ENCODE measurements at regions not wholly inside any gene's neighbourhood (a gene's known extent, or its start where the extent isn't known, plus 50 kb on each side); places are given as distances from the start of the nearest gene placed in this dataset.
A peak's percentile ranks its signal among the peaks of the same experiment; 100 is the strongest.

DNA sequence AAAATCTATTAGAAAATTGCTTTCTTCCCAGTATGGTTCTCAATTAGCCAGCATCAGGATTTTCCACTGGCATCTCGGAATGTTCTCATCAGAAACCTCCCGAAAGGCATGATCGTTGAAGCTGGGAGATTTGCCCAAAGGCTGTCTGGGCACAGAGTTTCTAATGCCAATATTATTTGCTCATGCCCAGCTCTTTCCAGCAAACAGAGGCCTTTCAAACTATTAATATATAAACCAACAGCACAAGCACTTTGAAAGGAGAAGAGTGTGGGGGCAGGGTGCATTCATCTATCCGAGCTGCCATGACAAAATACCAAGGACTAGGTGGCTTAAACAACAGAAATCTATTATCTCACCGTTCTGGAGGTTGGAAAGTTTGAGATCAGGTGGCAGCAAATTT lies 88.3 kb upstream of the MSX1 start:
- no peak for DNase-seq

DNA sequence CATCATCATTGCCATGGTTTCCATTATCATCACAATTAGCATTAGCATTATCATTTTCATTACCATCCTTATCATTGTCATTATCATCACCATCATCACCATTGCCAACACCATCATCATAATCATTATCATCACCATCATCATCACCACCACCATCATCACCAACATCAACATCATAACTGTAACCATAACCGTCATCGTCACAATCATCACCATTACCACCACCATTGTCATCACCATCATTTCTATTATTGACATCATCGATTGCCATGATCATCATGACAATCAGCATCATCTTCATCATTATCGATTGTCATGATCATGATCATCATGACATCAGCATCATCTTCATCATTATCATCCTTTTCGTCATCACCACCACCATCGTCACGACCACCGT lies 88.9 kb upstream of the MSX1 start:
- no peak for DNase-seq

DNA sequence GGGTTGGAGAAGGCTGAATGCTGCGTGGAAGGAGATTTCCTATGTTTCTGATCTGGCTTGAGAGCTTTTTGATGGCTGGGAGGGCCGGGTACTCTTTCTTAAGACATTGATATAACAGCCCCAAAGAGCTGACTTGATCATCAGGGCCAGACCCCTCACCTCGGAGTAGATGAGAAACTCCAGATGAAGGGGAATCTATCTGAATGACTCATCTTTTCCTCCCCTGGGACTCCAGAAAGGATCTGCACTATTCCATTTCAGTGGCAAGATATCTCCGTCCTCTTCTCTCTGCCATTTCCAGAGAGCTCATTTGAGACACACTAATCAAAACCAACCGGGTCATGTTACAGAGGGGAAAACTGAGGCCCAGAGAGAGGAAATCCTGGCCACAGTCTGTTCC lies 92.9 kb upstream of the MSX1 start:
- no peak for DNase-seq

DNA sequence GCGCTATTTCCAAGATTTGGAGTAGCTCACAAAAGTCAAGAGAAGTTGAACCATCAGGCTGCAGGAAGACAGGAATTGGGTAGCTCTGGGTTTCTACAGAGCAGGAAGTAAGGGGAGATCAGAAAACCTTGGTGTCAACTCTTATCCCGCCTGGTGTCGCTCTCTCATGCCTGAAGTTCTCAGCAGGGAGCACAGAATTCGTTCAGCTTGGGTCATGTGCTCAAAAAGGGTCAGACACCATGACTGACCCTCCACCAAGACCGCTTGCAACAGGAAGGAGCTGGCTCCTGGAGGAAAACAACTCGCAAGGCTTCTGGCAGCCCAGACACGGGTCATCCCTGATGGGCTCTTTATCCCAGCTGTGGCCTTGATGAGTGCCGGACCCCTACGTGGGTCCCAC lies 93.7 kb upstream of the MSX1 start:
- no peak for DNase-seq

DNA sequence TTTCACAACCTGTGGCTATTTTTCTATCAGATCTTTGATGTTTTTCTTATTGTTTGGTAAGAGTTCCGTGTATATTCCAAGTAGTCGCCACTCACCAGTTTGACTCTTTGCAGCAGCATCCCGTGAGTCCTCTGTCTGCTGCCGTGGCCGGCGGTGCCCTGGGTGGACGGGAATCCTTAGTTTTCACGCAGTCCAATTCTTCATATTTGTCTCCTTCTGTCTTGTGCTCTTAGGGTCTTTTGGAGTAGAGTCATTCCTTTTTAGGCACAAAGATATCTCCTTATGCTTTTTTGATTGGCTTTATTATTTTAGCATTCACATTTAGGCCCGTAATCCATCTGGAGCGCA lies 94.9 kb upstream of the MSX1 start:
- DNase-seq, result no peak

DNA sequence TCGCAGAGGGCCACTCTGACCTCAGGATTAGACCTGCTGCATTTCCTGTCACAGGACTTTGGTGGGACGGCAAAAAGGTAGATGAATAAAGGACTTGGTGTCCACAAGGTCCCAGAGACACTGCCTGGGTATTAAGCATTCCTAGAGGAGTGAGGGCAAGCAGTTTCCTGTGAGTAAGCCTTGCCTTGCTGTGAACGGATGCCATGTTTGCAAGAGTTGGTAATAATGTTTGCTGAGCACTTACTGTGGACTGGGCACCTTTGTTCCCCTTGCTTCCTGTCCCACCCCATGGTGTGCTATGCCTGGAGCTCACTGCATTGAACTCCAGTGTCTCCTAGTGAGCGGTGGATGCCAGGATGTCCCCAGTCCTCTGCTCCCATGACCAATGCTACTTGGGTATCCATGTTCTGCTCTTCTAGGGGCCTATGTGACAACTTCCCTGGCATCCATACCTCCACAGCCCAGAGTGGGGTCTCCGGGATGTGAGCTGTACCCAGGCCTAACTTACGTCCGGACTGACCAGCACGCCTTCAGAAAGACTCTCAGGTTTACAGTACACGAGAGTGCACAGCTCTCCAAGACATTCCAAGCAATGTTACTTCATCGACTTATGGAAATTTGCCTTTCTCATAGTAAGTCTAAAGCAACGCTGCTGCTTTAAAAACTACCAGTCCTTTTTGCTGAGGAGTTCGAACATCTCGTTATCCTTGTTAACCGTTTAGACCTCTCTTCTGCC lies 95.5 kb upstream of the MSX1 start:
- no peak for DNase-seq

DNA sequence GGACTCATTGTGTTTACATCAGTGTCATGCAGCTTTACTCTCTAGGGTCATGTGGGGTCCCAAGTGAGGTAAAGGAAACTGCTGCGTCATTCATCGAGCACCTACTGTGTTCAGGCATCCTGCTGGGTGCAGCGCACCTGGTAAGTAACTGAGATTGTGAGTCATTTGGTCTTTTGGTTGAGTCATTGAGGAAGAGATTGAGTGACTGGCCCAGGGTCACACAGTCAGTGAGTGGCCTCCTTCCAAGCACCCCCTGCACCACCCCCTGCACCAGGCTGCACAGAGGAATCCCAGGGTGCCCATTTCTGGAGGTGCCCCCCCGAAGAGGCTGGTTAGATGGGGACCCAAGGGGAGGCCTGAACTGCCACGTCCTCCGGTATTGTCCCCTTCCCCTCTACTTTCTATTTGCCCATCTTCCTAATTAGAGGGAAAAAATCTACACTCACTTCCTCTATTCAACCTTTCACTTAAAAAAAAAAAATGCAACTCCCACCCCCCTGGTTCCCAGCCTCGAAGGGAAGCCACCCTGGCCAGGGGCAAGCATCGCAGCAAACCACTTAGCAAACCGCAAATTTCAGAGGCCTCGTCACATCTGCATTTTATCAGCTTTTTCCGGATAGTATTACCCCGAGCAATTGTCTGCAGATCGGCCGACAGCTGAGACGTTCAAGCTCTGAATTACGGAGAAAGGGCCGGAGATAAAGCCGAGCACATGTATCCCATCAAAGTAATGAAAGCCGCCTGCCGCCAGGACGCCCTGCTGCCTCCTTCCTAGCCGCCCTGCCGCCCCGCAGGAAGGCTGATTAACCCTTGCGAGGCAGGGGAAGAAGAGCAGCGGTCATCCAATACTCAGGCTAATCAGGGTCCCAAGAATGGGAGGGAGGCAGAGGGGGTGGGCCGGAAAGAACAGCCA lies 96.3 kb upstream of the MSX1 start:
- peak; percentile 7 for DNase-seq

DNA sequence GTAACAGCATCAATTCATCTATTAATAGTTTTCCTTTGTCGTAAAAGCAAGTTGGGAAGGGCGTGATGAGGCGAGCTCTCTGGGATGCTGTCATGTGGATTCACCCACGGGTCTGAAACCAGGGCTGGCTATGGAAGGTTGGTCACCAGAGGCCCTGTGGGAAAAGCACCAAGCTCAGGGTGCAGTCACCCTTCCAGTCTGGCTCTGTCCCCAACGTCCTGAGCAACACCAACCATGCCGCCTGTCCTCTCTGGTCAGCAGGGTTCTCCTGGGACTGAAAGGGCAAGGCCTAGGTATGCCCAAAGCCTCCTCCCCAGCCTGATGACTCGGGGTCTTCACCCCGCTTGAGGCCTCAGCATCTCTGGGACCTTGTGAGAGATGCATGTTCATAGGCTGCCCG lies 97.2 kb upstream of the MSX1 start:
- no peak for DNase-seq

DNA sequence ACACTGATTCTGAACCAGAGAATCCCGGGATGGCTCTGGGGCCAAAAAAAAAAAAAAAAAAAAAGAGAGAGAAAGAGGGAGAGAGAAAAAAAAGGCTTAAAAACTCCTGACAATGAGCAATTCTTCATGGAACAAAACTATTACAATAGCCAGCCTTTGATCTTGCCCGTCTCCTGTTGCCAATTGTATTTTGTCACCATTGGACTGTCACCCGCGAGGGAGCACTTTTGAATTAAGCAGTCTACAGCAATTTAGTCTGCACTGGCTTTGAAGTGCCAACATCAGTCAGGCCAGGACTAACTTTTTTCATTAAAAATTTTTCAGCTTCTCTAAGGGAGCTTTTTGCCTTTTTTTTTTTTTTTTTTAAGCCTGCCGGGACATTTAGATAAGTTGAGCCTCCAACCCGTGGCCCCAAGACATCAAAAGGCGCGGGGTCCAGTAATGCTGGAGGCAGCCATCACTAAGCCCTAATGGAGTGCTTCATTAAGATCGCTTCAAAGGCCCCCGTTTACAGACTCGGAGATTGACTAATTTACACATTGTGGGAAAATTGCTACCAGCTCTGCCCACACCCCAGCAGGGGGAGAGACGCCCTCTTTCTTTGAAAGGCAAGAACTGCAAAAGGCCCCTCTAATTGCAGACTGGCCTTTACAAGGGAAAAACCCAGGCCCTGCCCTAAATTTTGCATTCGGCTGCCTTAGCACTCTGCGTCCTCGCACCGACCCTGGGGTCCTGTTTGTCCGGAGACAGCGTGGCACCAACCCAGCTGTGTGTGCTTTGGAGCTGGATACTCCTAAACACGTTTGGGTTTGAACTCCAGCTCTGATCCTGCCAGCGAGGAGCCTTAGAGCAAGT lies 98.1 kb upstream of the MSX1 start:
- DNase-seq, result no peak

DNA sequence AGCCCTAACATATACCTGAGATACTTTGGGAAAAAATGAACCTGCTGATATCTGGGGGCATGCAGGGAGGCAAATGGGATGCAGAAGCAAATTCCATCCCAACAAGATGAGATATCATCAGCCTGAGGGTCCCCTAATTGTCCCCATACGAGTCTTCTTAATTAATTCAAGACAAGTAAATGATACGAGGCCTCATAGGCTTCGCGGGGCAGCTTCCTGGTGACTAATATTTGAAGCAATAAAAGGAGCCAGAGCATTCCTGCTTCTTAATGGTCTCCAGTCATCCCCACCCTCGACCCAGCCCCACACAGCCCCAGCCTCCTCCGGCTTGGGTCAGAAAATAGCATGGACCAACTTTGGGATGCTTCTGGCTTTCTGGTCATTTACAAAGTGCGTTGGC lies 99.6 kb upstream of the MSX1 start:
- DNase-seq, result no peak

DNA sequence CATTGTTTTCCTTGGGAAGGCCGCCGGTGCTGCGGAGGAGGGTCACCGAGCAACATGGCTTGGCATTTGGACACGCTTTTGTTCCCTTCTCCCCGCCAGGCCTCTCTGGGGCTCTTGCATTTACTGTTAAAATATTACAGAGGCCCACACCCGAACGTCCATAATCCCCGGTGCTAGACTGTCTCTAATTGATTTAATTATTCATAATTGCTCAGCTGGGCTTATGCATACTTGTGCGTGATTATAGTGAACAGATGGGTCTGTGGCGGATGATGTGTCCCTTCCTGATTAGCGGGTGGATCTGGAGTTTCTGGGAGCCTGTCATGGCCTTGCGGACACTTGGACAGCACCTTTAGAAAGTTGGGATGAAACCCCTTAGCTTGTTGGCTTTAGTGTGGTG lies 100.2 kb upstream of the MSX1 start:
- DNase-seq, result no peak

DNA sequence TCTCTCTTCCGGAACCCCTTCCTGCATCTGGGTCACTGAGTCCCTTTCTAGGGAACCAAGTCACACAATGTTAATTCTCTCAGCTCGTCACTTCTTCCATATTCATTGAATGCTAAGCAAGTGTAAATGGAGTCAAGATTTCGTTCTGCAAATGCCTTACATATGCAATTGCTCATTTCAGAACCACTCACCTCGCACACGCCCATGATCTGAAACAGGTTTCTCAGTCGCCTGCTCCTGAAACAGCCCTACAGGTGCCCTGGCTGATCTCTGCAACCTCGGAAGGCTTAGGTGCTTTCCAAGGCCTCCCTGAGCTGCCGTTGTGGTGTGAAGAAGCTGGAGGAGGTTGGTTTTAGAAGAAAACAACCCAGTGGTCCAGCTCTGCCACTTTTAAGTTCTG lies 100.8 kb upstream of the MSX1 start:
- no peak for DNase-seq

DNA sequence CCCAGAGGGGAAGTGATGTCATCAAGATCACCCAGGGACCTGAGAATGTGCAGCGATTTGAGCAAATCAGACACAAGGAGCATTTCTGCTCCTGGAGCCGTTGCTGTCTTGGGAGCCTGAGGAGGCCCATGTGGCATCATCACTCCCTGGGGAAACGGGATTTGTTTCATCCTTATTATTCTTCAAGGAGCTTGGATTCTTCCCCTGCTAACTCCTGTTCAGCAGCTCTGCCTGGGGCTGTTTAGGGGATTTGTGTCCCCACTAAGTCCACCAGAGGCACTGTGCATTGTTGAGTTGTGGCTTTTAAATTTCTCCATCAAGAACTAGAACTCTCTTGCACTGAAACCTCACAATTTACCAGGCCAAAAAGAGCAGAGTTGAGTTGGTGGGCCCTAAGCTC lies 104.2 kb upstream of the MSX1 start:
- DNase-seq, result no peak

DNA sequence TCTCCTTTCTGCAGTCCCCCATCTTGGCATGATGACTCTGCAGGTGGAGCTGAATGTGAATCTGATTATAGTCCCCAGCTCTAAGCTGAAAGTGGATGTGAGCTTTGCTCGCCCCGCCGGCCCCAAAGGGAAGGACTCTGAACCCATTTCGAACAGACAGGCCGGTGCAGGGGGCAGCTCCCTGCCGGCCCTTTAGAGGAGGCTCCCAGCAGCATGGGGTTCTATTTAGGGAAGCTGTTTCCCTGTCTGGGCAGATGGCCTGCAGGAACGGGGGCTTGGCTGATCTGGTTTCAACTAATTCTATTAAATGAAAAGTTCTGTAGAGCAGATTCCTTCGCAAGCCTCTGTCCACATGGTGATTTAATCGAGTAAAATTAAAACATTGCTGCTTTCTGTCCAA lies 104.8 kb upstream of the MSX1 start:
- DNase-seq, result no peak

DNA sequence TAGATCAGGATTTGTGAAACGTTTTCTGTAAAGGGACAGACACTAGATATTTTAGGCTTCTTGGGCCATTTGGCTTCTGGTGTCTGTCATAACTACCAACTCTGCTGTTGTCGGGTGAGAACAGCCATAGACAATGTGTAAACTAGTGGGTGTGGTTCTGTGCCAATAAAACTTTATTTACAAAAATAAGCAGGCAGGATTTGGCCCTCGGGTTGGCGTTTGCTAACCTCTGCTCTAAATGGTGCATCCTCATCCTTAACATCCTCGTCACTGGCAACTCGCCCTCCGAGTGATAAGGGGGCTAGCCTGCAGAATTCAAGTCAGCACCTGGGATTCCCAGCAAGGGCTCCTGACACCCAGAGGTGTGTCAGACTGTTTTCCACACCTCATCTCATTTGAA lies 105.8 kb upstream of the MSX1 start:
- DNase-seq, result no peak

DNA sequence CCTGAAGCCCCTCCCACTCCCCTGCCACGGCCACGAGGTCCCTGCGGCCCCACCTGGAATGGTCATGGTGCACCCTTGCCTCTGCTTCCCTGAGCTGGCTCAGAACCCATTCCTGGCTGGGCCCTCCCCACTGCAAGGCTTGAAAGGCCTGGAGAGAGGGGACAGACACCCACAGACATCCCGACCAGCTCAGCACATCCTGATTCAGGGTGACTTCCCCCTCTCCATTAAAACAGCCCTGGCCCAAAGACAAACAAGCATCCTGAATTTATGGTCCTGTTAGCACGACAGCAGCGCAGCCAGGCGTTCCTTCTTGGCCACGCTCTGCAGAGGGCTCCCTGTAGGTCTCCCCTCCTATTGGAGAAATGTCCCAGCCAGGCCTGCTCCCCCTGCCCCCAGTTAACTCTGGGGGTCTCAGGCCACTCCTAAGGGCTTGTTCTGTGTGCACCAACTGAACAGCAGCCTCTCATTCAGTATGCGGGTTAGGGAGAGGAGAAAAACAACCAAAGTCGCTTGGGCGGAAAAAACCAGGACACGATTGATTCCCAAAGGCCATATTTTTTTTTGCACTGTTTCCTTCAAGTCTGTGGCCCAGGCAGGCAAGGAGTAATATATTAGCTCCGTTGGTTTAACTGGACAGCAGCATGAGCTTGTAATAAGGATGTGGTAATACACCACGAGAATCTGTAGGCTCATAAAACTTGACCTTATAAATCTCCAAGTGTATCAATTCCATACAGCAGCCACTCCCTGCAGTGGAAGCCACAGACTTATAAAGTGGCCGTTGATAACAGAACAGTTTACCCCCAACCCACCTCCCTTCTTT lies 106.7 kb upstream of the MSX1 start:
- DNase-seq, result no peak

DNA sequence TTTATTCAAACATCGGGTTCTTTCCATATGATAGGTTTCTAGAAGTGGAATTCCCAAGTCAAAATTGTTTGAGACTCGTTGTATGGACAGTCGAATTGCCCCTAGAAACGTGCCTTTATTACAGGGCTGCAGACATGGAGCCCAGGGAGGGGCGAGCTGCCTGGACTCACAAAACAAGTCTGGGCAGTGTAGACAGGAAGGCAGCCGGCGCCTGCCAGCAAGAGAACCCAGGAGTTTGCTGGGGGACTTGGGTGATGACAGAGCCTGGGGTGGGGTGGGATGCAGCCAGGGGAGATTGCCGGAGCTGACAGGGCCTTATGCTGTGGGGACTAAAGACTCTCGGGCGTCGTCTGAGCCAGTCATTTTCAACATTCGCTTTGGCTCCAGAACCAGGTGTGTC lies 107.4 kb upstream of the MSX1 start:
- DNase-seq, result no peak

DNA sequence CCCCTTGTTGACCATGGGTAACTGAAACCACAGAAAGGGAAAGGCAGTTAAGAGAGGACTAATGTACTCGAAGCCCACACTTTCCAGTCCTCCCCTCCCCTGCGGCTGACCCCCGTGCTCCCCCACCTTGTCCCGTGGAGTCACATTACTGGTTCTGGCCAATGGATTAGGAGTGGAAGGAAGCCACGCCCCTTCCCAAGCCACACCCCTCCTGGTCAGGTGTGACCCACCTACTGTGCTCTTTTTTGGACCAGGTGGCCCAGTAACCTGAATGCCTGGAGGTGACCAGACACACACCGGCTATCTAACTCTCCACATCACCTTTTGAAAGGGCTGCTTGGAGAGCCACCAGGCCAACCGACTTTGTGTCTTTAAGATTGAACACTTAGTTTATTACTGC lies 109.3 kb upstream of the MSX1 start:
- no peak for DNase-seq

DNA sequence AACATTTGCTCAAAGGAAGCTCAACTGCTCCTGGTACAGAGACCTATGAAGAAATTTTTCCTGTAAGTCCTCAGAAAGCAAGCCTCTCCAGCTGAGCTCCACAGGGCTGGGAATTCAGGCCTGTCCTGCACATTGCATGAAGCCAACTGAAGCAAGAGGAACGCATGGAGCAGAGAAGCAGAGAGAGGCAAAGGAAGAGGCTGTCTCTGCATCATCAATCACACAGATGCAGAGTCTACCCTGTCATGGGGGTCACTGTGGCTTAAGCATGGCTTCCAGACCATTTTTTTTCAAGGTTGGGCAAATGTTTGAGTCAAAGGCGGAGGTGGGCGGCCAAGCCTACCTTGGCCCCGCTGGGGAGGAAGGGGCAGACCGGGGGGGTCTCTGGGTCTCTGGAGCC lies 110.3 kb upstream of the MSX1 start:
- DNase-seq, result no peak

DNA sequence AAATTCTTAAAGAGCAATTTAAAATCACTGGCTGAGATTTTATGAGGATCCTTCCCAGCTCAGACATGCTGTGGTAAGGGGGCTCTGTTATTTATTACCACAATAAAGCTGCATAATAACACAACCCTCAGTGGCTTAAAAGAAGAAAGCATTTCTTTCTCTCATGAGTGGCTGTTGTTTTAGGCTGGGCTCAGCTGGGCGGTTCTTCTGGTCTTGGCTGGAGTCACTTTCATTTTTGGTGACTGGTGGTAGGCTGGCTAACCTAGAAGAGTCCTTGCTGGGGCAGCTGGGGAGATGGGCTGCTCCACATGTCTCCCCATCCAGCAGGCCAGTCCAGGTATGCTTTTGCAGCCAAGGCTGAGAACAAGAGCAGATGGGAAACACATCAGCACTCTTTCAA lies 113.0 kb upstream of the MSX1 start:
- no peak for DNase-seq

DNA sequence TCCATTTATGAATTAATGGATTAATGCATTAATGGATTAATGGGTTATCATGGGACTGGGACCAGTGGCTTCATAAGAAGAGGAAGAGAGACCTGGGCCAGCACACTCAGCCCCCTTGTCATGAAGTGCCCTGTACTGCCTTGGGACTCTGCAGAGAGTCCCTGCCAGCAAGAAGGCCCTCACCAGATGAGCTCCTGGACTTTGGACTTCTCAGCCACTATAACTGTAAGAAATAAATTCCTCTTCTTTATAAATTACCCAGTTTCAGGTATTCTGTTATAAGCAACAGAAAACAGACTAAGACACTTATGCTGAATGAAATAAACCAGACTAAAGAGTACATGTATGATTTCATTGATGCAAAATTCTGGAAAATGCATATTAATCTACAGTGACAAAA lies 119.4 kb upstream of the MSX1 start:
- no peak for DNase-seq

DNA sequence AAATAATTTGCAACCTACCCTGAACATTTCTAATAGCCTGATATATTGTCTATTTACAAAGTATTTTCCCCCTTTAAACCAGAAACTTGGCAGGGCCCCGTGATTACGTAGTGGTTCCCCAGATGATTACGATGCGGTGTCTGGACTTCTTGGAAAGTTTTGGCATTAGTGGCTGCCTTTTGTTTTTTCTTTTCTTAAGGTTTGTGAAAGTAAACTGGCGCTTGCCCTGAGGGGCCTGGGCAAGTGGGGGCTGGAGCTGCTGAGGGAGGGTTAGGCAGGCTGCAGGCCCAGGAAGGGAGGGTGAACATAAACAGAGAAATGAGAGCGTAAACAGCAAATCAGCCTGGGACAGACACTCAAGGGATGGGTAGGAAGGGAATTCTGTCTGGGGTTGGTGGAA lies 123.6 kb upstream of the MSX1 start:
- no peak for DNase-seq

All from stimulated activated CD4-positive, alpha-beta T cell treated with anti-CD3 and anti-CD28 coated beads, Interleukin-4, amount 100 ng/mL, for 1 hour (primary cell).